ENCODE measurements at regions not wholly inside any gene's neighbourhood (a gene's known extent, or its start where the extent isn't known, plus 50 kb on each side); places are given as distances from the start of the nearest gene placed in this dataset.
"Not testable (repeated sequence)": the region's sequence is repeated elsewhere in the genome, so short reads cannot be mapped to it uniquely, and the experiment has no call there.

DNA sequence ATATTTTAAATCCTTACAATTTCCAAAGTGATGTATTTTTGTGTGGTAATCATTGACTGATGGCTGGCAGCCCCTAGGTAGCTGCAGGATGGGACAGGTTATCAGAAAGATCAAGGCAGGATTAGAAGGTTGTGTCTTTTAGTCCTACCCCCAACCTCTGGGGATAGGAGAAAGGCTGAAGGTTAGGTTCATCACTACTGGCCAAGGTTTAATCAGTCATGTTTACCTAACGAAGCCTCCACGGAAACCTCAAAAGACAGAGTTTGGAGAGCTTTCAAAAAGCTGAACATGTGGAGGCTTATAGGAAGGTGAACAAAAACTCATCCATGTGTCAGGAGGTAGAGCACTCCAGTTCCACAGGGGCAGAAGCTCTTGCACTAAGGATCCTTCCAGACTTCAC is 77.5 kb upstream of the CD163 start:
- H3K4me1 ChIP-seq = no peaks in the 10 kb centered on the region
- H3K9me3 ChIP-seq = no peaks in the 10 kb centered on the region
- ATAC-seq (no peak), DNase-seq (no peak)
- H3K4me3 ChIP-seq = no peak overlapping the region
- H3K27ac ChIP-seq = no peak overlapping the region
- intact Hi-C loops (cut with DNase I) = no loop called here
- no peaks in the 10 kb centered on the region for H3K36me3 ChIP-seq
- H3K27me3 ChIP-seq (ENCODE audit: low read depth) = no peaks in the 10 kb centered on the region
- TF ChIP-seq, protein P1, sequence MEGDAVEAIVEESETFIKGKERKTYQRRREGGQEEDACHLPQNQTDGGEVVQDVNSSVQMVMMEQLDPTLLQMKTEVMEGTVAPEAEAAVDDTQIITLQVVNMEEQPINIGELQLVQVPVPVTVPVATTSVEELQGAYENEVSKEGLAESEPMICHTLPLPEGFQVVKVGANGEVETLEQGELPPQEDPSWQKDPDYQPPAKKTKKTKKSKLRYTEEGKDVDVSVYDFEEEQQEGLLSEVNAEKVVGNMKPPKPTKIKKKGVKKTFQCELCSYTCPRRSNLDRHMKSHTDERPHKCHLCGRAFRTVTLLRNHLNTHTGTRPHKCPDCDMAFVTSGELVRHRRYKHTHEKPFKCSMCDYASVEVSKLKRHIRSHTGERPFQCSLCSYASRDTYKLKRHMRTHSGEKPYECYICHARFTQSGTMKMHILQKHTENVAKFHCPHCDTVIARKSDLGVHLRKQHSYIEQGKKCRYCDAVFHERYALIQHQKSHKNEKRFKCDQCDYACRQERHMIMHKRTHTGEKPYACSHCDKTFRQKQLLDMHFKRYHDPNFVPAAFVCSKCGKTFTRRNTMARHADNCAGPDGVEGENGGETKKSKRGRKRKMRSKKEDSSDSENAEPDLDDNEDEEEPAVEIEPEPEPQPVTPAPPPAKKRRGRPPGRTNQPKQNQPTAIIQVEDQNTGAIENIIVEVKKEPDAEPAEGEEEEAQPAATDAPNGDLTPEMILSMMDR (IDR thresholded peaks at IDR 0.05) = no peak

DNA sequence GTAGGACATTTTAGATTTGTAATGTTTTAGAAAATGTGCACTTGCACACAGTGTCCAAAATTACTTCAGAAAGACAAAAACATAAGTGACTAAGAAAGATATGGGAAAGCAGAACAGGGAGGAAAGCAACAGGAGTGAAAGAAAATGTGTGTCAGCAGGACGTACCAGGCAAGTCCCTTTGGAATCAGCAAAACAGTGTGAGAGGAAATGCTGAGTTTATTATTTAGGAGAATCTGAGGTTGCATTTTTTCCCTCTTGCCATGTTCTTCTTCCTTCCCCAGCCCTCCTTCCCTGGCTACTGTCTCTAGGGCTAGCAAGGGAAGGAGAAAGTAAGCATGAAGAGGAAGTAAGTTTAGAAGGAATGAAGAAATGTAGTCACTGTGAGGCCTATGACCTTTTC is 67.7 kb upstream of the CD163 start:
- H3K36me3 ChIP-seq = no peaks in the 10 kb centered on the region
- no peak overlapping the region for H3K4me3 ChIP-seq
- H3K27me3 ChIP-seq (ENCODE audit: low read depth) = no peaks in the 10 kb centered on the region
- H3K4me1 ChIP-seq = no peaks in the 10 kb centered on the region
- H3K27ac ChIP-seq = no peak overlapping the region
- no peak for DNase-seq
- no peaks in the 10 kb centered on the region for H3K9me3 ChIP-seq
- TF ChIP-seq, protein P1 (IDR thresholded peaks at IDR 0.05) = no peak
- intact Hi-C loops (cut with DNase I) = no loop called here
- peak; percentile 76 to 77 for ATAC-seq

DNA sequence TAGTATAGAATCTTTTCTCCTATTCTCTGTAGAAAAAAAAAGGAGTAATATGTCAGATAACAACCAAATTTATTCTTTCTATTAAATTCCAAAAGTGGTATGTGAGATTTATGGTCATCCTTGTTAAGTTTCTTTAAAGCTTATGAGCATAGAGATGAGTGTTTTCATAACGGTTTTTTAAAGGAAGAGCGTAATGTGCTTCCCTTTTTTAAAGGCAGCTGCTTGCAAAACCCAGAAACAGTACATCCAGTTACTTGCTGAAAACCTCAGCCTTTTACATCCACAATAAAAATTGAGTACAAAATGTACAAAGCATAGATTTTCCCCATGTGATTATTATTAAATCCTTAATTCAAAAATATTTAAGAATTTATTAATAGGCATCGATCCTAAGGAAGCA is 53.6 kb upstream of the CD163 start:
- peak; percentile 46 to 61 for ATAC-seq
- H3K36me3 ChIP-seq = no peaks in the 10 kb centered on the region
- H3K27ac ChIP-seq = peak overlapping the region; percentile 54
- no peak overlapping the region for H3K4me3 ChIP-seq
- TF ChIP-seq, protein P1 (IDR thresholded peaks at IDR 0.05) = no peak
- no peak for DNase-seq
- no peaks in the 10 kb centered on the region for H3K4me1 ChIP-seq
- intact Hi-C loops (cut with DNase I) = no loop called here
- H3K27me3 ChIP-seq (ENCODE audit: low read depth) = no peaks in the 10 kb centered on the region
- no peaks in the 10 kb centered on the region for H3K9me3 ChIP-seq

DNA sequence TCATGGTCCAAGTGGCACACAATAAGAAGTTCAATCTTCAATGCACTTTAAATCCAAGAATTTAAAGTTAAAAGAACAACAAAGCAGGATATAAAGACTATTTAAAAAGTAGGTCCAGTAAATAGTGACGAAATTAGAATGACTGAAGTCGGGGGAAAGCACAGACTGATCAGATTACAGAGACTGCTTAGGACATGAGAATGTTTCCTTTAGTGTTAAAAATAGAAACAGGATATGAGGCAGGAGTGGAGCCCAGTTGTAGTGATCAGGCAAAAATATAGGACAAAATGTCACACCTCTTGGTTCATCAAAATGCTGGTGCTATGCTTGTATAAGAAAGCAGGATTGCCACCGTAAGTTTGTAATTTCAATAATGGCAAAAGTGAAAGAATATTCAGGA is 52.2 kb upstream of the CD163 start:
- Histone ChIP-seq H3K36me3 (no peaks in the 10 kb centered on the region), H3K9me3 (no peaks in the 10 kb centered on the region), H3K27ac (peak overlapping the region; percentile 54), H3K4me1 (no peaks in the 10 kb centered on the region), H3K4me3 (no peak overlapping the region), H3K27me3 (ENCODE audit: low read depth) (no peaks in the 10 kb centered on the region)
- ATAC-seq (peak; percentile 82 to 88), DNase-seq (no peak)
- intact Hi-C loops (cut with DNase I) = no loop called here
- TF ChIP-seq, protein P1 (IDR thresholded peaks at IDR 0.05) = no peak

DNA sequence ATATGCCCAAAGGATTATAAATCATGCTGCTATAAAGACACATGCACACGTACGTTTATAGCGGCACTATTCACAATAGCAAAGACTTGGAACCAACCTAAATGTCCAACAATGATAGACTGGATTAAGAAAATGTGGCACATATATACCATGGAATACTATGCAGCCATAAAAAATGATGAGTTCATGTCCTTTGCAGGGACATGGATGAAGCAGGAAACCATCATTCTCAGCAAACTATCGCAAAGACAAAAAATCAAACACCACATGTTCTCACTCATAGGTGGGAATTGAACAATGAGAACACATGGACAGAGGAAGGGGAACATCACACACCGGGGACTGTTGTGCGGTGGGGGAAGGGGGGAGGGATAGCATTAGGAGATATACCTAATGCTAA is 51.3 kb upstream of the CD163 start:
- H3K36me3 ChIP-seq; H3K27ac ChIP-seq; ATAC-seq; H3K4me3 ChIP-seq; H3K4me1 ChIP-seq; DNase-seq; intact Hi-C loops (cut with DNase I); H3K9me3 ChIP-seq; H3K27me3 ChIP-seq (ENCODE audit: low read depth): not testable (repeated sequence)
